BE2C (cell line): ENCODE measurements at regions not wholly inside any gene's neighbourhood (a gene's known extent, or its start where the extent isn't known, plus 50 kb on each side); places are given as distances from the start of the nearest gene placed in this dataset.

Source experiments
- DNase-seq: peaks from one replicate; pipeline ENCODE4 v3.0.0-alpha.2; 2020
- H3K27me3 ChIP-seq: fragments of 250-450 bp; sonication (Bioruptor Pico); 2 replicates; pipeline ENCODE4 v1.5.1; 2020; ENCODE audit warnings: mild to moderate bottlenecking
- H3K36me3 ChIP-seq: fragments of 250-450 bp; sonication (Bioruptor Pico); 2 replicates; pipeline ENCODE4 v1.5.1; 2020; ENCODE audit warnings: mild to moderate bottlenecking
- H3K4me1 ChIP-seq: fragments of 250-450 bp; sonication (Bioruptor Pico); 2 replicates; pipeline ENCODE4 v1.5.1; 2020
- H3K4me3 ChIP-seq: 2 replicates; pipeline ENCODE4 v1.5.1; 2011; ENCODE audit warnings: low read depth, low read length
- H3K9me3 ChIP-seq: fragments of 250-450 bp; sonication (Bioruptor Pico); 2 replicates; pipeline ENCODE4 v1.5.1; 2020
- CTCF ChIP-seq: IDR thresholded peaks from 2 replicates; pipeline ENCODE4 v1.5.1; 2012; ENCODE audit warnings: mild to moderate bottlenecking, low read depth, low read length

- Histone ChIP-seq H3K9me3 (no peaks in the 10 kb centered on the region), H3K36me3 (no peaks in the 10 kb centered on the region), H3K27me3 (no peaks in the 10 kb centered on the region), H3K4me3 (no peak overlapping the region), H3K4me1 (peaks cover 14% of the 10 kb centered on the region; the same call in 1 of the 2 replicates)
- TF ChIP-seq CTCF: no peak
- no peak for DNase-seq
Measured at GRCh38 chr1:184258525-184258924, 128.3 kb upstream of the C1orf21 start.

DNA sequence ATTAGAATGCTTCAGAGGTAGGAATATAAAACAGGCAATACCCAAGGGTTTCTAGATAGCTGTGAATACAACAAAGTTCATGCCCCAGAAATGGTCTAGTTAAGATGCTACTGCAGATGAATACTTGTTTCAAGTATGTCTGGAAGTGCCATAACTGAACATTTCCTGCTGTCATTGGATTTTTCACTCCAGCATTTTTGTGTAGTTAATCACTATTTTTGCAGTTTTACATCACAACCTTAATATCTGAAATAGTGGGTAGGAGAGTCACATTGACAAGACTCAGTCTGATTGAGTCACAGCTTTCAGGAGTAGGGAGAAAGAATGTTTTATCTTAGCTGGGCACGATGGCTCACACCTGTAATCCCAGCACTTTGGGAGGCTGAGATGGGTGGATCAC is 126.4 kb upstream of the C1orf21 start:
- no peaks in the 10 kb centered on the region for H3K27me3 ChIP-seq
- no peak for TF ChIP-seq CTCF
- DNase-seq: no peak
- H3K4me3 ChIP-seq: no peak overlapping the region
- no peaks in the 10 kb centered on the region for H3K36me3 ChIP-seq
- H3K9me3 ChIP-seq: no peaks in the 10 kb centered on the region; the same call in 1 of the 2 replicates
- peaks cover 3% of the 10 kb centered on the region; the same call in 1 of the 2 replicates for H3K4me1 ChIP-seq

DNA sequence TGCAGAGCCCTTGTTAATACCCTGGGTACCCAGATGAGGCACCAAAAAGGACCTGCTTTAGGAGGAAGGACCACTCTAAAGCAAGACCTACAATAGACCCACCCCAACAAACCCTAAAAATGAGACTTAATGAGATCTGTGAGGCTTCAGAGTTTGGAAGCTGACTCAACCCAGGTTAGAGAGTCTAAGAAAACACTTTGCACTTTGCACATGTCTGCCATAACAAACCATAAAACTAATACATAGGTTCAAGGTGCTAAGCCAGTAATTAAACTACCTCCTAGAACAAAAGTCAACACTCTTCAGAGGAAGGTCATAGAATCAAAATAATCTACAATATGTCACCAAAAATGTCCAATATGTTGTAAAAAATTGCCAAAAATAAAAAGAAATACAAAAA is 124.7 kb upstream of the C1orf21 start:
- H3K9me3 ChIP-seq: no peaks in the 10 kb centered on the region; the same call in 1 of the 2 replicates
- H3K27me3 ChIP-seq: no peaks in the 10 kb centered on the region
- no peak overlapping the region for H3K4me3 ChIP-seq
- DNase-seq: no peak
- no peaks in the 10 kb centered on the region for H3K4me1 ChIP-seq
- no peaks in the 10 kb centered on the region for H3K36me3 ChIP-seq
- no peak for TF ChIP-seq CTCF

DNA sequence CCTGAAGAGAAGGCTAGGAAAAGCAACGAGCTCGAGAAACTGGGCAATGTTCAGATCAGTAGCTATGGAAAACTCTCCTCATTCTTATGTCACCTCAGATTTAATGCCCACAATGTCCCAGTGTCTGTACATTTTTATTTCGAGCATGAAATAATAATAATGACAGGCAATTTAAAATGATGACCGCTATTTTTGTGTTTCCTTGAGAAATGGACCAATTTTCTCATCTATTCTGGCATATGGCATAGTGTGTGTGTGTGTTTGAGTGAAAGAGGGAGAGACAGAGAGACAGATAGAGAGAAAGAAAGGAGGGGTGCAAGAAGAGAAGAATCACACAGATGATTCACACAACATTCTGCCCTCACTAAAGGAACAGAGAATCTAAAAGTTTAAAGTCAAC is 119.1 kb upstream of the C1orf21 start:
- Histone ChIP-seq H3K27me3 (no peaks in the 10 kb centered on the region), H3K36me3 (no peaks in the 10 kb centered on the region), H3K4me1 (no peaks in the 10 kb centered on the region), H3K4me3 (no peak overlapping the region), H3K9me3 (no peaks in the 10 kb centered on the region; the same call in 1 of the 2 replicates)
- no peak for TF ChIP-seq CTCF
- no peak for DNase-seq

GRCh38 chr1:184270556-184270955 is 116.3 kb upstream of the C1orf21 start:
- Histone ChIP-seq H3K4me3 (no peak overlapping the region), H3K9me3 (no peaks in the 10 kb centered on the region), H3K4me1 (no peaks in the 10 kb centered on the region), H3K27me3 (no peaks in the 10 kb centered on the region), H3K36me3 (no peaks in the 10 kb centered on the region)
- DNase-seq: no peak
- no peak for TF ChIP-seq CTCF

- Histone ChIP-seq H3K4me3 (no peak overlapping the region), H3K36me3 (no peaks in the 10 kb centered on the region), H3K9me3 (no peaks in the 10 kb centered on the region), H3K27me3 (no peaks in the 10 kb centered on the region), H3K4me1 (no peaks in the 10 kb centered on the region)
- TF ChIP-seq CTCF: no peak
- DNase-seq: no peak
Measured at GRCh38 chr1:184272175-184272866, 114.5 kb upstream of the C1orf21 start.
